Vagina (tissue), 2 donors: ENCODE measurements at regions not wholly inside any gene's neighbourhood (a gene's known extent, or its start where the extent isn't known, plus 50 kb on each side); places are given as distances from the start of the nearest gene placed in this dataset.

ENCODE experiments used
- CTCF ChIP-seq, 3 experiments: fragments of 450-650 bp in 2 of 3; fragments of 200-600 bp in 1 of 3; sonication (generic) in 1 of 3; IDR thresholded peaks; one replicate each; pipeline ENCODE4 v1.5.1; 2017 to 2019; ENCODE audit warnings: antibody characterized with exemption in 3 of 3, mild to moderate bottlenecking in 2 of 3, moderate library complexity in 2 of 3
- POLR2A ChIP-seq, 2 donors: fragments of 450-650 bp; IDR thresholded peaks; one replicate each; pipeline ENCODE4 v1.6.1; 2017; ENCODE audit warnings: antibody characterized with exemption in 2 of 2, mild to moderate bottlenecking in 2 of 2, moderate library complexity in 2 of 2
- POLR2AphosphoS5 ChIP-seq, 2 donors: sonication (generic); formaldehyde crosslinking; IDR thresholded peaks; one replicate each; pipeline ENCODE4 v1.9.0; 2017; ENCODE audit warnings: antibody characterized with exemption in 2 of 2, mild to moderate bottlenecking in 2 of 2, low read depth in 1 of 2; ENCODE audit not compliant: insufficient read depth in 1 of 2

GRCh38 chr16:80040413-80040812 is 439.9 kb upstream of the MAF start:
- TF ChIP-seq CTCF (IDR thresholded peaks at IDR 0.05) (no peak), POLR2AphosphoS5 (IDR thresholded peaks at IDR 0.05; ENCODE audit: insufficient read depth in 1 of 2, low read depth in 1 of 2) (no peak), POLR2A (IDR thresholded peaks at IDR 0.05) (no peak)
